Right ventricle myocardium superior (tissue), 1 donor: ENCODE measurements at regions not wholly inside any gene's neighbourhood (a gene's known extent, or its start where the extent isn't known, plus 50 kb on each side); places are given as distances from the start of the nearest gene placed in this dataset.
A peak's percentile ranks its signal among the peaks of the same experiment; 100 is the strongest.
"Not testable (repeated sequence)": the region's sequence is repeated elsewhere in the genome, so short reads cannot be mapped to it uniquely, and the experiment has no call there.

Source experiments
- ATAC-seq: fragments of 200-7000 bp; cut with Tn5 transposase; one replicate; pipeline ENCODE4 v1.9.1; 2020; ENCODE audit warnings: mild to moderate bottlenecking; ENCODE audit not compliant: poor library complexity
- DNase-seq: peaks from one replicate; pipeline ENCODE4 v3.0.0-alpha.2; 2020
- intact Hi-C: fragments of 100-400 bp; cut with DNase I; formaldehyde crosslinking; loops from one replicate; pipeline ENCODE4 v1.11.2; 2022
- donor health status: DM: no; HTN: yes; CAD: no; lungs with severe emphysema.

DNA sequence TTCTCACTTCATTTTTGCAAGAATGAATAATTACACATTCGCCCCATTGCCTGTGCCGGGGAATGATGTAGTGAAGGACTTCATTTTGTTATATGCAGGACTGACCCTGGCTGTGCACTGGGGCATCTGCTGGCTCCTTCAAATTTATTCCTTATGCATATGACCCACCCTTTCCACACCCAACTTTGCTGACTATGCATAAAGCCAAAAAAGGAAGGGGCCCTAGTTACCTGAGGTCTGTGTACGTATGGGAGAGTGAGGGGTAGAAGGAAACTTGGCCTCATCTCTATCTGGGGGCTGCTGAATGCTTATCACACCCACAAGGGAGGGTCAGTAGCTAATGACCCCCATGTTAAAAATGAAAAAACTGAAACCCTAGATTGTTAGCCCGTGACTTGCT, 259.6 kb downstream of the SMARCA2 start:
- DNase-seq (no peak), ATAC-seq (no peak)
- intact Hi-C loops = no loop called here

DNA sequence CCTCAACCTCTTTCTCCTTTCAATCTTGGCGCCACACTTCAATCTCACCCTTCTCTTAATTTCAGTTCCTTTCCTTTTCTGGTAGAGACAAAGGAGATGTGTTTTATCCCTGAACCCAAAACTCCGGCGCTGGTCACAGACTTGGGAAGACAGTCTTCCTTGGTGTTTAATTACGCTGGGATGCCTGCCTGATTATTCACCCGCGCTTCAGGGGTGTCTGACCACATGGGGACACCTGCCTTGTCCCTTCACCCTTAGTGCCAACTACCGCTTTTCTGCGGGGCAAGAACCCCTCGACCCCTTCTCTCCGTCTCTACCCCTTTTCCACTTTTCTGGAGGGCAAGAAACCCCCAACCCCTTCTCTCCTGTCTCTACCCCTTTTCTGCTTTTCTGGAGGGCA, 261.1 kb downstream of the SMARCA2 start:
- intact Hi-C loops = no loop called here
- DNase-seq = no peak
- no peak for ATAC-seq

DNA sequence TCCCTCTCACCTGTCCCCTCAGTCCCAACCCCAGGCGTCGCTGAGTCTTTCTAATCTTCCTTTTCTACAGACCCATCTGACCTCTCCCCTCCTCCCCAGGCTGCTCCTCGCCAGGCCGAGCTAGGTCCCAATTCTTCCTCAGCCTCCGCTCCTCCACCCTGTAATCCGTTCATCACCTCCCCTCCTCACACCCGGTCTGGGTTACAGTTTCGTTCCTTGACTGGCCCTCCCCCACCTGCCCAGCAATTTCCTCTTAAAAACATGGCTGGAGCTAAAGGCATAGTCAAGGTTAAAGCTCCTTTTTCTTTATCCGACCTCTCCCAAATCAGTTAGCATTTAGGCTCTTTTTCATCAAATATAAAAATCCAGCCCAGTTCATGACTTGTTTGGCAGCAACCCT, 262.0 kb downstream of the SMARCA2 start:
- ATAC-seq, intact Hi-C loops, DNase-seq: not testable (repeated sequence)

DNA sequence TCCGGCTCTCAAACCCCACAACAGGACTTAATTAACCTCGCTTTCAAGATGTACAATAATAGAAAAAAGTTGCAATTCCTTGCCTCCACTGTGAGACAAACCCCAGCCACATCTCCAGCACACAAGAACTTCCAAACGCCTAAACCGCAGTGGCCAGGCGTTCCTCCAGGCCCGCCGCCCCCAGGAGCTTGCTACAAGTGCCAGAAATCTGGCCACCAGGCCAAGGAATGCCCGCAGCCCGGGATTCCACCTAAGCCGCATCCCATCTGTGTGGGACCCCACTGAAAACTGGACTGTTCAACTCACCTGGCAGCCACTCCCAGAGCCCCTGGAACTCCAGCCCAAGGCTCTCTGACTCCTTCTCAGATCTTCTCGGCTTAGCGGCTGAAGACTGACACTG, 262.5 kb downstream of the SMARCA2 start:
- DNase-seq, intact Hi-C loops, ATAC-seq: not testable (repeated sequence)

DNA sequence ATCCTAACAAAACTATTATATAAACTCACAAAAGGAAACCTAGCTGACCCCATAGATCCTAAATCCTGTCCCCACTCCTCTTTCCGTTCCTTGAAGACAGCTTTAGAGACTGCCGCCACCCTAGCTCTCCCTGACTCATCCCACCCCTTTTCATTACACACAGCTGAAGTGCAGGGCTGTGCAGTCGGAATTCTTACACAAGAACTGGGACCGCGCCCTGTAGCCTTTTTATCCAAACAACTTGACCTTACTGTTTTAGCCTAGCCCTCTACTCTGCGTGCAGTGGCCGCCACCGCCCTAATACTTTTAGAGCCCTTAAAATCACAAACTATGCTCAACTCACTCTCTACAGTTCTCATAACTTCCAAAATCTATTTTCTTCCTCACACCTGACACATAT, 264.0 kb downstream of the SMARCA2 start:
- intact Hi-C loops, DNase-seq, ATAC-seq: not testable (repeated sequence)

DNA sequence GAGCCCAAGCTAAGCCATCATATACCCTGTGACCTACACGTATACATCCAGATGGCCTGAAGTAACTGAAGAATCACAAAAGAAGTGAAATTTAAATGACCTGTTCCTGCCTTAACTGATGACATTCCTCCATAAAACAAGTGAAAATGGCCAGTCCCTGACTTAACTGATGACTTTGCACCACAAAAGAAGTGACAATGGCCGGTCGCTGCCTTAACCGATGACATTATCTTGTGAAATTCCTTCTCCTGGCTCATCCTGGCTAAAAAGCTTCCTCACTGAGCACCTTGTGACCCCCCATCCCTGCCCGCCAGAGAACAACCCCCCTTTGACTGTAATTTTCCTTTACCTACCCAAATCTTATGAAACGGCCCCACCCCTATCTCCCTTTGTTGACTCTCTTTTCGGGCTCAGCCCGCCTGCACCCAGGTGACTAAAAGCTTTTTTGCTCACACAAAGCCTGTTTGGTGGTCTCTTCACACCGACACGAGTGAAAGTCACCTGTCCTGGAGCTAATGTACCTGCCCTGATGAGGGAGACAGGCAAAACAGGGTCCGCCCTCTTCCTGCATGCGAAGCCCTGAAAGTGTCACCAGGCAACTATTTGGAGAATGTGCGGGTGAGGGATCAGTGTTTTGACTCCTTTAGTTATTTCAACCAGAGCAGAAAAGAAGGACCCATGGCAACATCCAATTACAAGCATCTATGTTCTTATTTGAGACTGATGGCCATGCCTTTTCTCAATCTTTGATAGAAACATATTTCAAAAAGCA, 266.1 kb downstream of the SMARCA2 start:
- no peak for DNase-seq
- ATAC-seq = no peak
- intact Hi-C loops = no loop called here

DNA sequence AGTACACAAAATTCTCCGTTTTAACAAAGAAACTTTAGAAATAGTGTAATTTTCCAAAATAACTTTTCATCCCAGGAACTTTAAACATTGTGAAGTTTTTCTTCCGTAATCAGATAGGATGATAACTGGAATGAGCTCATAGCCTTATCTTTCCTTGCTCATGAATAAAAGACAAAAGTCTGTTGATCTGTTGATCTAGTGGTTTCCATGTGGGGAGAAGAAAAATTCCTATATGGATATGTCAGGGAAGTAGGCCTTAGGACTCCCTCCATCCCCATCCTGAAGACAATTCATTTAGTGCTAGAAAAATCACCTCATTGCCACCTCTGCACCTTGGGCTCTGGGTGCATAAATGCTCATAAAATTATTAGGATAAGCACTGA, 266.6 kb downstream of the SMARCA2 start:
- ATAC-seq (no peak), DNase-seq (no peak)
- intact Hi-C loops = no loop called here

DNA sequence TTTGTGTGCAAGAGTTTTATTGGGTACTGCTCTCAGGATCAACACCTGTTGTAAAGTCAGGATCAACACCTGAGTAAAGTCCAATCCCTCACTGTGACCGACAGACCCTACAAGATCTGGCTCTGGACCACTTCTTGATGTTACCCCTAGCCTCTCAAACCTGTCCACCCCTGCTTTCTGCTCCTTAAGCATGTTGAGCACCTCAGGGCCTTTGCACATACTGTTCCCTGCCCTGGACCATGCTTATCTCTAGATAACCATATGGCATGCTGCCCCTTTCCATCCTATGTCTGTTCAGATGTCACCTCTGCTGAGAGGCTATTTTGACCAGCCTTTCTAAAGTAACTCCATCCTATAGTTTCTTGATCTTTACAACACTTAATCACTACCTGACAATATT, 269.6 kb downstream of the SMARCA2 start:
- no peak for ATAC-seq
- DNase-seq = no peak
- intact Hi-C loops = no loop called here

DNA sequence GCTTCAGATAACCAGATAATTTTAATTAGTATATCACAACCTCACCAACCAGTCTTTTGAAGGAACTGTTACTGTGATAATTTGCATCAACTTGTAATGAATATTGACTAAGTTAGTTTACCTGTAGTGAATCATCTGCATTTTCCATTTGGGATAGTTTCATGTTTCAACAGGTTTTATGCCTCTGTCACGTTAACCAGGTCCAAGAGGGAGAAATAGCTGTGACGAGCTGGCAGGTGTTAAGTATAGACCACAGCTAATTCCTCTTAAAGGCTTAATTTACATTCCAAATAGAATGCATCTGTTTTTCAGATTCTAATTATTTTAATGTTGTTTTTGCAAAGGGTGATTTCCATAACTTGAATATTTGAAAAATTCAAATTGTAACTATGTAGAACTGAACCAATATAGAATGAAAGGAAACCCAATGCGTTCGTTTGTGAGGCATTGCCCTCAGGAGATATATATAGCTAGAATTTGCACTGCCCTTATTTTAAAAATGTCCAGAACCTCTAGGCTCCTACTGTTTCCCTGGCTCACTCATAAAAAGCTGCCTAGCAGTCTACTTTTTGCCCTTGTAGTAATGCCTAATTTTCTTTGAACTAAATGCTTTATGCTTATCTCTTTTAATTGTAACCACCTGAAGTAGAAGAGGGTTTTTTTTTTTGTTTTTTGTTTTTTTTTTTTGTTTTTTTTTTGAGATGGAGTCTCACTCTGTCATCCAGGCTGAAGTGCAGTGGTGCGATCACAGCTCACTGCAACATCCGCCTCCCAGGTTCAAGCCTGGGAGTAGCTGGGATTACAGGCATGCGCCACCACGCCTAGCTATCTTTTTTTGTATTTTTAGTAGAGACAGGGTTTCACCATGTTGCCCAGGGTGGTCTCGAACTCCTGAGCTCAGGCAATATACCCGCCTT, 270.5 kb downstream of the SMARCA2 start:
- ATAC-seq = no peak
- DNase-seq = no peak
- intact Hi-C loops = no loop called here

DNA sequence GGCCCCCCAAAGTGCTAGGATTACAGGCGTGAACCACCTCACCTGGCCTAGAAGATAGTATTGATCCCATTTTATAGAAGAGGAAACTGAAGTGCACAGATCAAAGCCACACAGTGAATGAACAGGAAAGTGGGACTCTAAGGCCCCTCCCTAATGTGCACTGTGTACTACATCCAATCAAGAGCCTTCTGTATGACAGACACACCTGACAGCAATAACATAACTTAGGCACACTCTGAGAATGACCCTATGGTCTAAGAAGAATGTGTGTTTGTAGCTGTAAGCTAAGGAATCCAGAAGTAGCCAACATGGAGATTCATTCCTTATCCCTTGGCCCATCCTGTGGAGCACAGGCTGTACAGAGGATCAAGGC, 271.2 kb downstream of the SMARCA2 start:
- intact Hi-C loops = no loop called here

DNA sequence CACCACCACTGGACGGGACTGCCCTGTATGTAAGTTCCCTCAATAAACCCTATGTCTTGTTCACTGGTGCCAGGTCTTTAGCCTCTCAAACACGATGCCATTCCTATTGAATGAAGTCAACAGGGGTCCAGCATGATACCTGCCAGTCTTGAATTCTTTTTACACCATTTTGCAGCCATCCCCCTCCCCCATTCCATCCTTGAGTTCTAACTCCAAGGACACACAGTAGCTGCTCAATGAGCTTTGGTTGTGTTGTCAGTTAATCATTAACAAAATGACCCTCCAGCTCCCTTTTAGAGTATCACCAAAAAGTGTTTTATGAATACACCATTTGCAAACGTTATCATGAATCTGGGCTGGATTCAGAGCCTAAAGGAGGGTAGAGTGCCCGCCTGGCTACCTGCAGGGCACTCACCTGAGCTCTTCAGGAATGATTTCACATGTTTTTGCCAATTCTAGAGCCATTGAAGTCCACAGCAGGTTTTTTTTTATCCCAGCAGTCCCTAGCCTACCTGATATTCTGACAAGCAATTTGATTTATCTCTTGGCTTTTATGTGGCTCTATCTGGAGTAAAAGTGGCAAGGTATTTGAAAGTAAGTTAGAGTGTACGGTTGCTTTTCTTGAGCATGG, 271.8 kb downstream of the SMARCA2 start:
- no peak for ATAC-seq
- DNase-seq = no peak
- intact Hi-C loops = no loop called here

More for the DNA sequence above, 271.2 kb downstream of the SMARCA2 start:
- ATAC-seq (no peak), DNase-seq (no peak)

DNA sequence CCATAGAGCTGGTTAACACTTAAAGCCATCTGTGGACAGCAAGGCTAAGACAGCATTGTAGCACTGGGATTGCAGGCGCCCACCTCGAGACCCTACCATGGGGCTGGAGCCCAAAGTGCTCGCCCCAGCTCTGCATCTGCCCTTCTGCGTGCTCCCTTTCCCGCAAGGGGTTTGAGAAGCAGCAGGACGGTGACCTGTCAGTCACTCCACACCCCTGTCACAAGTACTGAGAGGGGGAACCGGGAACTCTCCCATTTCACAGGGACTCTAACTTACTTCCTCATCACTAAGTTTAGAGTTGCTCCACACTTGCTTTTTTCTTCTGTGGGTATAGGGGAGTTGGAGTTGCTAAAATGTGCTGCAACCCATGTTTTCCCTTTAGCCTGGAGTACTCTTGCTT, 273.2 kb downstream of the SMARCA2 start:
- intact Hi-C loops = no loop called here
- no peak for DNase-seq
- ATAC-seq = no peak

DNA sequence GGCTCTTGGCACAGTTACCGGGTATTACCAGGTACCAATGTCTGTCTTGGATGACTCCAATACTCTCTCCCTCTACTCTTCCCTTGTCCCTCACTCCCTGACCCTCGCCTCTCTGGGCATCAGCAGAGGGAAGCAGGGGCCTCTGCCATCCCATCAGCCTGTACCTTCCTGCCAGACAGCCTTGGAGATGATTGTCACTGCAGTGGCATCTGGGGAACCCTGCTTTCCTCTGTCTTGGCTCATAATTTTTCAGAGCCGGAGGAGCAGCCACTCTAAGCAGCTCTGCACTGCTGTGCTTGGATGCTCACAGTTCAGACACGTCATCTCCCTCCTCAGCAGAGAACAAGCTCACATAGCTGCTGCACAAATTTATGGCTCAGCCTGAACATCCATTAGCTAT, 274.1 kb downstream of the SMARCA2 start:
- DNase-seq (no peak), ATAC-seq (no peak)
- intact Hi-C loops = no loop called here

DNA sequence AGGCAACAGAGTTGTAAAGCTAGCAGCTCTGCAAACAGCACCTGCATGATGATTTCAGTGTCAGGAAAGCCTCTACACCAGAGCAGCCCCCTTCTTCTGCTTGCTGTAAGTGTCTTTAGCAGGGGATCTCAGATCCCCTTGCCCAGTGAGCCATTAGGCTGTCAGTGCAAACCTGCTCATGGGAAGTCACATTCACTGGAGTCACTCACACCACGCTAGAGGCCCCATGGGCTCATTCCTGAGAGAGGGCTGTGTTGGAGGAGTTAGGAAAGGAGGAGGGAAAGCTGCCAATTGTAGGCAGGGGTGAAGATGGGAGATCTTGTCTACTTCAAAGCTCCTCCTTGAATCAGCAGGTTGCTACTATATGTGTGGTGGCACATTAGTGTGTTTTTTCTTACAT, 275.2 kb downstream of the SMARCA2 start:
- intact Hi-C loops = no loop called here
- DNase-seq = no peak
- no peak for ATAC-seq

DNA sequence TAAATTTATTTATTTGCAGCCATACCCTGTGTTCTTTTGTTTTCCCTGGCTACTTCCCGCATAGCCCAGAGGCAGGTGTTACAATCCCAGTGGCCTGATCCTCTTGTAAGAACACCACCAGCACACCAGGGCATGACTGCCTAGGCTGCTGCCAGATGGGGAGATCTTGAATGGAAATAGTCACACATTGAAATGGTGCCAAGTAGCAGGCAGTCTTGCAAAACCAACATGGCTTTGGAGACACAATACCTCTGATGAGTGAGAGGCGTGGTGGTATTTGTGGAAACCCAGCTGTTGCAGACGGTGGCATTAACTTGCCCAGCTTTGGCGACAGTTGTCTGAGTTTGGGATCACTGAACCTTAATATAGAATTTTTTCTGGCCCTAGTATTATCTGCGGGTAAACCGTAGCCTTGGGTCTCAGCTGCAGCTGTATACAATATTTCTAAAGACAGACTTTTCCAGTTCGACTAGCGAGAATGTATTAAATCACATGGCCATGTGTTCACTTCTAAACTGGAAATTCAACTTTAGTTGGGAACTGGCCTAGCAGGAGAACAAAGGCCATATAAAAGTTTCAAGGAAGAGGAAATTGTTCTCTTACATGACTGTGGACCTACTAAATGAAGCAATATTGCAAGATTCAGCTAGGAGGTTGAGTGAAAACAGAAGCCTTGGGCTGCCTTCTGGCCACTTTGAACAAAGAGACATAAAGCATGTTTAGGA, 277.0 kb downstream of the SMARCA2 start:
- DNase-seq (no peak), ATAC-seq (peak; percentile 29)
- intact Hi-C loops = no loop called here

DNA sequence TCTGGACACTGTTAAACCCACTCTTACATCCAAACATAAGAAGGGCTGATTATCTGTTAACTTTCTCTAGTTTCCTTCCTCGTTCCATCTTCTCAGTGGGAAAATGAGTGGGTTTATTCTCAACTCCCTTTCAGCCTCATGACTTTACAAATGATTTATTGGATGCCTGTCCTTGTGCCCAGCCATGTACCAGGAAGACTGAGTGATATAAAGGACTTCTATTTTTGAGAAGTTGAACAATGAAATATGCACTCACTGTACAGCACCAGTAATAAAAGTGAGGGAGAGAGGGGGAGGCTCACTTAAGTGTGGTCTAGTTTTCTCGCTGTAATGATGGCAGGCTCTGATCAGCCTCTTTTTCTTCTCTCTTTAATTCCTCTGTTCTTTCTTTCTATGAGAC, 277.6 kb downstream of the SMARCA2 start:
- DNase-seq = no peak
- intact Hi-C loops = no loop called here
- no peak for ATAC-seq

DNA sequence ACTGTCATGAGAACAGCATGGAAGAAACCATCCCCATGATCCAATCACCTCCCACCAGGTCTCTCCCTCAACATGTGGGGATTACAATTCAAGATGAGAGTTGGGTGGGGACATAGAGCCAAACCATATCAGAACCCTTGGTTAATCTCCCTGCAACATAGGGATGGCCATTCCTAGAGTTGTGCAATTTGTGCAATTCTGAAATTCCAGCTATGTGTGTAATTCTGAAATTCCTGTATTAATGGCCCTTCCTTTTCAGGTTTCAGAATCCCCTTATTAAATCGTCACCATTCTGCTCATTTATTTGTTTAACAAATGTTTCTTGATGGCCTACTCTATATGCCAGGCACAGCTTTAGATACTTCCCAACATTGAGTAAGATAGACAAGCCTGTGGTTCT, 282.6 kb downstream of the SMARCA2 start:
- DNase-seq (no peak), ATAC-seq (no peak)
- intact Hi-C loops = no loop called here

DNA sequence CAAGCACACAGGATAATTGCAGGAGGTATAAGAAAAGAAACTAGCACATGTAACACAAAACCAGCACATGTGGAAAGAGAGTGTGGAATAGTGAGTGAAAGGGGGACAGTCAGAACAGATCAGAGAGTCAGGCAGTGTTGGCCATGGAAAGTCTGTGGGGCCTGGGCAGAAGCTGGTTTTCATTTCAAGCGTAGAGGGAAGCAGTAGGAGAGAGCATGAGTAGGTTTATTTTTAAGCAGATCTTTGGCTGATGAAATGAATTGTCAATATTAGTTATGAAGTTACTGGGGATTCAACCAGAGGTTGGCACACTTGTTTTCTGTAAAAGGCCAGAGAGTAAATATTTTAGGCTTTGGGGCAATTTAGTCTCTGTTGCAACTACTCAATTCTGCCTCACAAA, 283.1 kb downstream of the SMARCA2 start:
- ATAC-seq = no peak
- intact Hi-C loops = no loop called here
- no peak for DNase-seq
